GM18951 (cell line): ENCODE measurements at regions not wholly inside any gene's neighbourhood (a gene's known extent, or its start where the extent isn't known, plus 50 kb on each side); places are given as distances from the start of the nearest gene placed in this dataset.

ENCODE experiments used
- POLR2A ChIP-seq: IDR thresholded peaks from 4 replicates; pipeline ENCODE4 v1.6.1; 2011; ENCODE audit warnings: mild to moderate bottlenecking; ENCODE audit not compliant: insufficient read length, insufficient read depth; ENCODE audit errors: extremely low read depth
- in situ Hi-C: fragments of 300-500 bp; cut with MboI; formaldehyde crosslinking; loops from one replicate; pipeline ENCODE4 v1.12.0; 2022; ENCODE audit warnings: low sequenced_read_pairs, mixed read lengths, inconsistent platforms; ENCODE audit not compliant: unreplicated experiment

- TF ChIP-seq POLR2A = no peak
- in situ Hi-C loops = no loop called here
Measured at GRCh38 chr17:51540151-51540550, 279.8 kb downstream of the UTP18 start.

- in situ Hi-C loops = no loop called here
- no peak for TF ChIP-seq POLR2A
Measured at GRCh38 chr17:51541215-51541614, 280.9 kb downstream of the UTP18 start.

GRCh38 chr17:51546114-51546513 lies 285.8 kb downstream of the UTP18 start:
- TF ChIP-seq POLR2A = no peak
- in situ Hi-C loops = no loop called here

GRCh38 chr17:51548125-51548524 lies 287.8 kb downstream of the UTP18 start:
- in situ Hi-C loops = no loop called here
- TF ChIP-seq POLR2A = no peak

GRCh38 chr17:51555153-51555552 lies 294.8 kb downstream of the UTP18 start:
- in situ Hi-C loops = no loop called here
- TF ChIP-seq POLR2A = no peak

GRCh38 chr17:51559778-51560177 lies 299.4 kb downstream of the UTP18 start:
- no peak for TF ChIP-seq POLR2A
- in situ Hi-C loops = no loop called here

GRCh38 chr17:51560398-51560797 lies 300.1 kb downstream of the UTP18 start:
- no peak for TF ChIP-seq POLR2A
- in situ Hi-C loops = no loop called here

- no peak for TF ChIP-seq POLR2A
- in situ Hi-C loops = no loop called here
Measured at GRCh38 chr17:51563961-51564360, 303.6 kb downstream of the UTP18 start.

GRCh38 chr17:51572115-51572514 lies 311.8 kb downstream of the UTP18 start:
- no peak for TF ChIP-seq POLR2A
- in situ Hi-C loops = no loop called here
